GM19238 (cell line): ENCODE measurements at regions not wholly inside any gene's neighbourhood (a gene's known extent, or its start where the extent isn't known, plus 50 kb on each side); places are given as distances from the start of the nearest gene placed in this dataset.
A peak's percentile ranks its signal among the peaks of the same experiment; 100 is the strongest.

ENCODE experiments used
- DNase-seq: peaks from one replicate; pipeline ENCODE4 v3.0.0; 2011; ENCODE audit warnings: low spot score; ENCODE audit not compliant: insufficient read length

DNA sequence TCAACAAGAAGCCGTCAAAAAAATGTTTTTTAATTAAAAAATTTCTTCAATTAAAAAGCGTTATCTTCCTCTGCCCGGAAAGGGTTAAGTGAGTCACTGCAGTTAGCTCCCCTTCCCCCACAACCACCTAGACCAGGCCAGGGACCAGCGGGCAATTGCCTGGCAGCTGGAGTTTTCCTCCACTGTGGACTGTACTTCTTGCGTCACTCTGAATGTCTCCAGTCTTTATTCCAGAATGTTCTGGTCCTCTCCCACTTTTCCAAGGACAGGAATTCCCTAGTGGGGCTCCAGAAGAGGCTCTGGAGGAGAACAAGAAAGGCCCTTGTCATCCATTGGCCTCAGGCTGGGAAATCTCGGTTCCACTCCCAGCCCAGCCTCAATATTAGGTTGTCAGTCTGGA is 114.0 kb downstream of the C9orf50 start:
- no peak for DNase-seq

DNA sequence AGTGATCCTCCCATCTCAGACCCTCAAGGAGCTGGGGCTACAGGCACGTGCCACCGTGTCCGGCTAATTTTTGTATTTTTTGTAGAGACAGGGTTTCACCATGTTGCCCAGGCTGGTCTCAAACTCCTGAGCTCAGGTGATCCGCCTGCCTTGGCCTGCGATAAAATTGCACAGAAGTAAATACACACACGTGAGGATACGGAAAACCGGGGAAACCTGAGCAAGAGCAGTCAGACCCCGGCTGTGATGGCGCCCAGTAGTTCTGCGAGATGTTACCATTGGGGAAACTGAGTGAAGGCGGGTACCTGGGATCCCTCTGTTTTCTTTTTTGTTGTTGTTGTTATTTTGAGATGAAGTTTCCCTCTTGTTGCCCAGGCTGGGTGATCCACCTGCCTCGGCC is 114.9 kb downstream of the C9orf50 start:
- DNase-seq, result no peak

DNA sequence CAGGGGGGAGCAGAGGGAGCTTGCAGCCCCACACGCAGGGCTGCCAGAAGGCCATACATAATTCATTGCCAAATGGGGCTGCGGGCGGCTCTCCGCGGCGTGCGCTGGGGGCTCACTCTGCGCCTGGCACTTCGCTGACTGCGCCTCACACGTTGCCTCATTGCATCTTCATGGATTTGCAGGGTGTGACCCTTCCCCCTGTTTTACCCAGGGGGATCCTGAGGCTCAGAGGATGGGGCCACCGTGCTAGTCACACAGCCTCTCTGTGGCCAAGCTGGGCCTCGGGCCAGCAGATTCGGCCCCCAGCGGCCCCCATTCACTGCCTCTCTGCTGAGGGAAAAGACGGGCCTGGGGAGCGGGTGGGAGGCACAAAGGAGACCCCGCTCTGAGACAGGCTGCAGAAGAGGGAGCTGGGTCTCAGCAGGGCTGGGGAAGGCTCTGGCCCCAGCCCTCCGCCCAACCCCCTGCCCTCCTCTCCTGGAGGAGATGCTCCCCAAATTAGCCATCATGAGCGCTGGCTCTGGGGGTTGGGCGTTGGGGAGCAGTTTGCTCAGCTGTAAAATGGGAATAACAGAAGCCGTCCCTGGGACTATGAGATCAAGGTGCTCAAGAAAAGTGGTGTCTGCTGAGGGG is 115.5 kb downstream of the C9orf50 start:
- DNase-seq, result no peak

DNA sequence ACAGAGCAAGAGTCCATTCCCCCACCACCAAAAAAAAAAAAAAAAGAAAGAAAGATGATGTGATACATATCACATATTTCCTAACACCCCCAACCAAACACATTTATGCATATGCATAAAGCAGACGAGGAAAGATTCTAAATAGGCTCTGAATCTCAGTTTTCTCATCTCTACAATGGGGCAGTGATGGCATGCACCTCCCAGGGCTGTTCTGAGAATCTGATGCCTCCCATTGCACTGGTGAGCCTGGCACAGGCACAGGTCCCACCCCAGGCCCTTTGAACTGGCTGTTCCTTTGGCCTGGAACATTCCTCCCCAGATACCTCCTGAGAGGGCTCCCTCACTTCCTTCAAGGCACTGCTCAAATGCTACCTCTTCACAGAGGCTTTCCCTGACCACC is 116.5 kb downstream of the C9orf50 start:
- no peak for DNase-seq

DNA sequence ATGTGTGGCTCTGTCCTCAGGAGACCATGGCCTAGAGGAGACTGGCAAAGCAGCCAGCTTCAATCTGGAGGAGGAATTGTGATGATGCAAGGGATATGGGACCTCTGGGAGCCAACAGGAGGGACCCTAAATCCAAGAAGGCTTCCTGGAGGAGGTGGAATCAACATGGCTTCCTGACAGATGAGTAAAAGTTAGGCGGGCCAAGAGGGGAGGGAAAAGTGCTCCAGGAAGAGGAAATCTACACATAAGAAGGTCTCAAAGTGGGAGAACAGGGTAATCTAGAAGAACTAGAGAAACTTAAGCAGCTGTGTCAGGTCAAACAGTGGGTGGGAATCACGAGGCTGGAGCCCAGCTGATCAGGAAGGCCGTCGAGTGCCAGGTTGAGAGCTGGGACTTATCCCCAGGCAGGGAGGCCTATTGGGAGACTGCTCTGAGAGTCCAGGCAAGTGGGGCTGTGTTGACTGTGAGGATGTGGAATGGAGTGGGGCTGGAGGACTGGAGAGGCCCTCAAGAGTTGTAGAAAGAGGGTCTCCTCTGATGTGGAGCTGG is 119.1 kb downstream of the C9orf50 start:
- no peak for DNase-seq

DNA sequence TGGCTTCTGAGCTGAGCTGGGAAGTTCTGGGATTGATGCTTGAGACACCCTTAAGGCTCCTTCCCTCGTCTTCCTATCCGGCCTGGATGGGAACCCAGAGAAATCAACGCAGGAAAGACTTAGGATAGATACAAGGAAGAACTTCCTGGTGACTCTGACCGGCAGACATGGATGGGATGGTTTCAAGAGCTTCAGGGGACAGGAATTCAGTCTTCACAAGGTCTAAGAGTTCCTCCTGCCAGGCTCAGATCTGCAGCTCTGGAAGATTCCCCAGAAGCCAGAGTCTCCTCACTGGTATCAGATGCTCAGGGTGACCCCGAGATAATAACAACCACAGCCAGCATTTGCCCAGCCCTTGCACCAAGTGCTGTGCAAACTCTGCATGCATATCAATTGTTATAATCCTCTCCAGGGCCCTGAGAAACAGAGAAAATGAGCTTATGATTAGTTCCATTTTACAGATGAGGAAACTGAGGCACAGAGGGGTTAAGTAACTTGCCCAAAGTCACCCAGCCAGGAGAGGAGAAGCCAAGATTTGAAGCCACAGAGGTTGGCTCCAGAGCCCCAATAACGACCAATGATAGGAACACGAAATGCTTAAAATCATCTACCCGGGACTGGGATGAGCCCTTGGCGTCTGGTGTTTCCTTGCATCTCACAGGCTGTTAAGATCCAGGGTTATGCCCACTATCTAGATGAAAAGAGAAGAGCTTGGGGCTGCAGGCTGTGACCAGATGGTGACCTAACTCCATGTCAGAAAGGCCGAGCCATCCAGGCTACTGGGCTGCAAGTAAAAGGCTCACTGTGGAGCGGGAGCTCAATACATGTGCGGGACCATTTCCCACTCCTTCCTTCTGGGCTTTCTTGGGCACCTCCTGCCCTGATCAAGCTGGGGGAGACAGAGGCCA is 119.8 kb downstream of the C9orf50 start:
- no peak for DNase-seq

DNA sequence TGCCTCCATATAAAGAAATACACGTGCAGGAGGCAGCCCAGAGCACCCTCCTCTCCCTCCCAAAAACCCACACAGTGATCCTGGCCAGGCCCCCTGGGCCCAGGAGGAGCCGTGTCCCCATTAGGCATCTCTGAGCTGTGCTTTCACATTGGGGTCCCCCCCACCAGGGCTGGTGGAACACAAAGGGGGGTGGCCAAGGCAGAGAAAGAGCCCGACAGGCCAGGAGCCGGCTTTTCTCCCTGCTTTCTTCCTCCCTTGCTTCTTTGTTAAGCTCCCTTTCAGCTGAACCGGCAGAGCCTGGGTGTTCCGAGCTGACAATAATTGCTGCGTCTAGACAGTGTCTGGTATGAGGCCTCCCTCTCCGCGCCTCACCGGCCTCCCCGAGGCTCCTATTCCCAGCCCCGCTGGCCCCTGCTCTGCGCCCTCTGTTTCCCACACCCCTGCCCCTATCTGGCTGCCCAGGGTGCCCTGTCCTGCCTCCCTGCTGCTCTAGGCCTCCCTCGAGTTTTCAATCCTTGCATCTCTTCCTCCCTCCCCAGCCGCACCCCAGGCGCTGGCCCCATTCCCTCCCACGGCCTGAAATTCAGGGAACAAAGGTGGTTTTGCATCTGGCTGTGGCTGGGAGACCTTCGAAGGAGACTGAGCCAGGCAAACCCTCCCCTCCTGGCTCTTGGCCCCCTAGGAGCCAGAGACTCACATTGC is 120.6 kb downstream of the C9orf50 start:
- no peak for DNase-seq

DNA sequence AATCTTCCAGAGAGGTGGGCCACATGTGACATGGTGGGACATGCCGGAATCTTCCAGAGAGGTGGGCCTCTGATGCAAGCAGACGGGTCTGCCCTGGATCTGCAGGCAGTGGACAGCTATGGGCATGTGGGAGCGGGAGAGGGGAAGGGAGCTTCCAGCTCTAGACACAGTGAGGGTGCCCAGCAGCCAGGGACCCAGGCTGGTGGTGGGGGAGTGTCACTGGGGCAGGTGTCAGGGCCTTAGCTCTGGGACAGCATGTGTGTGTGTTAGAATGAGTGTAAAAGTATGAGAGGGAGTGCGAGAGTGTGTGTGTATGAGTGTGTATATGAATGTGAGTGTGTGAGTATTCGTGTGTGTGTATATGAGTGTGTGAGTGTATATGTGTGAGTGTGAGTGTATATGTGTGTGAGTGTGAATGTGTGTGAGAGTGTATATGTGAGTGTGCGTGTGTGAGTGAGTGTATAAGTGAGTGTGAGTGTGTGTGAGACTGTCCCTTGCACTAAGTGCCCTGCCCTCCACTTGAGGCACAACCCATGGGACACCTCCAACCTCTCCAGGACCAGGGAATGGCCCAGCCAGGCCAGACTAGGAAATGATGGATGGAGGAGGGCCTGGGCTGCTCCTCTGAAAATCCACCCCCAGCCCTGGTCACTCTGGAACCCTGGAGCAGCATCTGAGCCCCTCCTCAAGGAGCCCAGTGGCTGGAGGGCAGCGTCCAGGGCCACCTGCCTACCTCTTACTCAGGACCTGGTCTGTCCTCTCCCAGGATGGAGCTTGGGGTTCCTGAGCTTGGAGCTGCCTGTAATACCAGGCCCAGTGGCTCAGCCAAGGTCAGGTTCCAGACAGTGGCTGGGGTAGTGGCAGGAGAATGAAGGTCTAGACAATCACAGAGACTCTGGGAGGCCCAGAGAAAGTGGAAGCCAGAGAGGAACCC is 122.2 kb downstream of the C9orf50 start:
- no peak for DNase-seq

DNA sequence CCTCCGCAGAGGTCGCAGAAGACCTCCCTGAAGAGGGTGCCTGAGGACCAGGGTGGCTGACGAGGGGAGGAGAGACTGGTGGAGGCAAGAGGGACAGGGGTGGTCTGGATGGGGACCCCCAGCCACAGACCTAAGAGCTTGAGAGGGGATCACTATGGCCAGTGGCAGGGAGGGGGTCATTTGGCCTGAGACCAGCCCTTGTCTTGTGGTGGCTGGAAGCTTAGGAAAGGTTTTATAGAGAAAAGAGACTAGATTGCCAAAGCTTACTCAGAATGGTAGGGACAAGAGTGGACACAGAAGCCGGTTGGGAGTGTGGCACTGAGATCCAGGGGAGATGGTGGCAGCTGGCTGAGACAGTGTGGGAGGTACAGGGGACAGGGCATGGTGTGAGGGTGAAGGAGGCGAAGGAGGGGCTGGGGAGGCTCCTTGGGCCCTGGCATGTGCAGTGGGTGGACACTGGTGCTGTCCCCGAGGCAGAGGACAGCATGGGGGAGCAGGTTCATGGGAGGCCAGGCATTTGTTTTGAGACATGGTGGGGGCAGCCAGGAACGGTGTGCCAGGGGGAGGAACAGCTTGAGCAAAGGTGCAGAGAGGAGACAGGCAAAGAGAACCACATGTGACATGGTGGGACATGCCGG is 123.0 kb downstream of the C9orf50 start:
- no peak for DNase-seq

DNA sequence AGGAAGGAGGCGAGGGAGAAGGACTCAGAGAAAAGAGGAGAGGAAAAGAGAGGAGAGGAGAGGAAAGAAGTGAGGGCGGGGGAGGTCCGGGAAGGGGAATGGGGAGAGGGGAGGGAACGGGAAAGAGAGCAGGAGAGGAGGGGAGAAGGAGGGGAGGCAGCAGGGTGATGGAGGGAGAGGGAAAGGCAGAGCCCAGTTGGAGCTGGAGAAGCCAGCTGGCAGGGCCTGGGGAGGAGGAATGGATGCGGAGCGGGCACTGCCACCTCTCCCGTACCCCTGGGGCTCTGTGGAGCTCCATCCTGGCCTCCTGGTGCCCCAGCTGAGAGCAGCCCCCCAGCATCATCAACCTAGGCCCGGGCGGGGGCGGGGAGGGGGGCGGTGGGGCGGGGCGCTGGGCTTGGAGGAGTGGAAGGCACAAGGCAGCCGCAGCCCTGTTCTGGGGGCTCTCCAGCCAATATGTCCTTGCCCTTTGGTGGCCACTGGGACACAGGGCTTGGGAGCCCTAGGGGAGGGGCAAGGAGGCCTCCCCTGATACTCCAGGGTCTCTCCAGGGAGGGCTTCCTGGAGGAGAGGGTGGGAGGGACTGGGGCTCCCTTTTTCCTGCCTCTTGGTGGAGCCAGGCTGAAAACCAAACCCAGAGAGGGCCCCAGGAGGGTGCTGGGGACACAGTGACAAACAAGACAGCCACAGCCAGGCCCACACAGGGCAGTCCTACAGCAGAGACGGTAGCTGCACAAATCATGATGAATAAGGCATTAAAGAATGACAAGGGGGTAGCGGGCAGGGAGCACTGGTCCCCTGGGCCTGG is 123.7 kb downstream of the C9orf50 start:
- DNase-seq, result no peak

DNA sequence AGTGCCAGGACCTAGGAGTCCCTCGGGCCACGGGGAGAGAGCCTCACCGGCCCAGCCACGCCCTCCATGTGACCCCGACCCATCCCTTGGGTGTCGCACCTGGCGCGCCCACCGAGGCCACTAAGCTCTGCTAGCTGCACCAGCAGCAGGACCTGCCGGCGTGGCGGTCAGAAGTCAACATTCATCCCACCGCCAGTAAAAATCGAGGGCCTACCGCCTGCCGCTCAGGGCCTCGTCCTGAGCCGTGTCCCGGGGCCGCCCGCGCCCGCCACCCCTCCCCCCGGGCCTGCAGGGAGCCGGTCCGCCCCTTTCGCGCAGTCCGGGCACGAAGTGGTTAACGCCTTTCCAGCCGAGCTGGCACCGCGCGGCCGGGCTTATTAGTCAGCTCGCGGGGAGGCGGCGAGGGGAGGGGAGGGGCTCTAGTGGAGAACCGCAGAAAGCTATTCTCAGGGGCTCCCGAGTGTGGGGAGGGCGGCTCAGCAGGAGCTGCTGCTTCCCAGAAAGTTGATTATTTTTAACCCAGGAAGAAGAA is 124.4 kb downstream of the C9orf50 start:
- DNase-seq, result no peak

DNA sequence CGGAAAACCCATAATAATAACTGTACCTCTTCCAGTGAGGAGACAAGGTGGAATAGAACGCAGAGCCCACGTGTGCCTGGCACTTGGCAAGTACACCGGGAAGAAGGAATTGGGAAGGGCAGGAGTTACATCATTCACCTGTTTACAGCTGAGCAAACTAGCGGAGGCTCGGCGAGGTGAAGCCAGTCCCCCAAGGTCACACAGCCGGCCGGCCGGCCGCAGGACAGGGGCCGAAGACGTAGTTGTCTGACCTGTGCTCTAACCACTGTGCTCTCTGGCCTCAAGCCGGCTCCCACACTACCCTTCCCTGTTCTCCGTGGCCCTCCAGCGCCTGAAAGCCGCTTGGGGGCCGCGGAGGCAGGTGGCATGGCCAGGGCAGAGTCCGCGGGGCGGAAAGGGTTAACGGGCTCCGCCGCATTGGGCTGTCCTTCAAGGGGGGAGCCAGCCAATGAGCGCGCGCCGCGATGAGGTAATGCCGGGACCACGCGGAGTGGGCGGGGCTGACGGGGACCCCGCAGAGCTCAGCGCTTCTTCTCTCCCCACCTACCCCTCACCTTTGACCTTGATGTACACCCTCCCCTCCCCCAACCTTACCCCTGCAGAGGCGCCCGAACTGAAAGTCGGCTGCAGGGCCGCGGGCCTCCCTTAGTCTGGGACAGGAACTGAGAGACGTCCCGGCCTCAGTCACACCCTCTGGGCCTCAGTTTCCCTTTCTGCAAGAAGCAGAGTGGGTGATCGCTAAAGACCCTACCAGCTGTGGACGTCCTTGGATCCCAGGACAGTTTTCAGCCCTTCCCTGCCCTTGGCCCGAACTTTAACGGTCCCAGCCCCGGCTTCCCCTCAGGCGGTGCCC is 125.1 kb downstream of the C9orf50 start:
- peak; percentile 73 for DNase-seq

DNA sequence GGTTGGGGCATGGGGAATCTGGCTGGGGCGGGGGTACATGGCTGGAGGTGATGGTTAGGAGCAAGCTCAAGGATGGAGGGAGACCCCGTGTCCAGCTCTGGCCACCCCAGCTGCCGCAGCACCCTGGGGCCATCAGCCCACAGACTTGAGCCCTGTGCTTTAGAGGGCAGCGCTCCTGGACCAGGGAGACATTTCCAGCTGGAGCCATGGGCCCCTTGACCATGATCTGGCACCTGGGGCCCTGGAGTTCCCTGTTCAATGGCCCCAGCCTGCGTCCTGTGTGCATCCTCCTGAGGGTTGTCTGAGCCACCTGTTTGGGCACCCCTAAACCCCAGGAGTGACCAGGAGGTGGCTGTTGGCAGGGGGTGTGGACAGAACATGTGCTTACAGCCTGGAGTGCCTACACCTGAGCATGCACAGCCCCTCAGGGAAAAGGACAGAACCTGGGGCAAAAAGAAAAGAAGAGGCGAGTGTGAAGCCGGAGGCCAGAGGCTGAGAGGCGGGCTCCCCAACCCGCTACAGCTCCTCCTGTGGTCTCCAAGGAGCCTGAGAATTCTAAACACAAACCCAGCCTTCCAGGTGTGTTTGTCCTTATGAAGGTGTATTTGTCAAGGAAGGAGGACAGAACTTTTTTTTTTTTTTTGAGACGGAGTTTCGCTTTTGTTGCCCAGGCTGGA is 126.7 kb downstream of the C9orf50 start:
- DNase-seq, result no peak

DNA sequence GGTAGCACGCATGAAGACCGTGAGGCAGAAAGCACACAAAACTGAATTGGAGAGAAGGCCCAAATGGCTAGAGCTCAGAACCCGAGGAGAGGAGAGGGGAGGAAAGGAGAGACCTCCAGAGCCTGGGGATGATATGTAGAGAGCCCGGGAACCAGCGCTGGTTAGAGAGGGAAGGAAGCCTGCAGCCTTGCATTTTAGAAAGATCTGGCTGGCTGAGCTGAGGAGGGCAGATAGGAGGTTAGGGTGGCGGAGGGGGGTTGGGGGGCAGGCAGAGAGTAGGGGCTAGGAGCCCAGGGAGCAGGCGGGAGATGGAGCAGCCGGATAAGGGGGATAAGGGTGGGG is 127.2 kb downstream of the C9orf50 start:
- DNase-seq, result no peak

DNA sequence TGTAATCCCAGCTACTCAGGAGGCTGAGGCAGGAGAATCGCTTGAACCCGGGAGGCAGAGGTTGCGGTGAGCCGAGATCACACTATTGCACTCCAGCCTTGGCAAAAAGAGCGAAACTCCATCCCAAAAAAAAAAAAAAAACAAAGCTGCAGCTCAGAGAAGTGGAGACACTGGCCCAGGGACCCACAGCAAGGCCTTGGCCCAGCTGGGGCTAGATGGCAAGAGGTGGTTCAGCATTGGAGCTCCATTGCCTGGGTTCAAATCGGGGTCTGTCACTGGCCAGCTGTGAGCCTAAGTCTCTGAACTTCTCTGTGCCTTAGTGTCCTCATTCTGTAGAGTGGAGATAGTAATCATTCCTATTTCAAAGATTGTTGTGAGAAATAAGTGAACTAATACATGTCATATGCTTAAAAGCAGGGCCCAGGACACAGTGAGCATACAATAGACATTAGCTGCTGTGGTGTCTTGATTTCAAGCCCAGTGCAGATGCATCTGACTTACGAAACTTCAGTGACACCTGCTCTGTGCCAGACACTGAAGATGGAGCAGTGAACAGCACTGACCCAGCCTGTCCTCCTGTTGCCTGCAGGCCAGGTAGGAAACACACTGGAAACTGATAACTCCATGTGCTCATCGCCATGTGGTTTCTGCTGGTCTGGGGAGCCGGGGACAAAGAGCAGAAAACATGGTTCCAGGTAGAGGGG is 127.7 kb downstream of the C9orf50 start:
- no peak for DNase-seq

DNA sequence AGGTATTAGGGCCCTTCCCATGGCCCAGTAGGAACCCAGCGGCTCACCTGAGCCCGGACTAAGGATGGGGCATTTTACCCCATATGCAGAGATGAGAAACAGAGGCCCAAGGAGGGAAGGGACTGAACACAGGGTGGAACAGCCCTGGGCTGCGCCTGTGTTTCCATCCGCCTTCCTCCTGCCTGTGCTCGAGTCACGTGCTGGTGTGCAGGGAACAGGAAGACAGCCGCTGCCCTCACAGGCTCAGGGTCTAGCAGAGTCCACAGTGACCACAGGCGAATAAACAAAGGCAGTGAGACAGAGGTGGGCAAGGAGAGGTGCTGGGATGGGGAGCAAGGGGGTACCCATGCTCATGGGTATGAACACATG is 129.4 kb downstream of the C9orf50 start:
- DNase-seq, result no peak
